Transverse colon (tissue), 4 donors: ENCODE measurements at regions not wholly inside any gene's neighbourhood (a gene's known extent, or its start where the extent isn't known, plus 50 kb on each side); places are given as distances from the start of the nearest gene placed in this dataset.

Experiments
- DNase-seq: peaks from one replicate; pipeline ENCODE4 v3.0.0-alpha.2; 2019
- H3K27ac ChIP-seq, 4 donors: fragments of 200-600 bp; sonication (generic); 2 replicates each; pipeline ENCODE4 v1.5.1; 2016 to 2018; ENCODE audit warnings: inconsistent platforms in 4 of 4
- H3K27me3 ChIP-seq: fragments of 200-600 bp; sonication (generic); 2 replicates; pipeline ENCODE4 v1.5.1; 2017; ENCODE audit warnings: inconsistent platforms
- H3K36me3 ChIP-seq, 4 donors: fragments of 200-600 bp; sonication (generic); 2 replicates each; pipeline ENCODE4 v1.5.1; 2017 to 2019; ENCODE audit warnings: inconsistent platforms in 4 of 4
- H3K4me1 ChIP-seq, 4 donors: fragments of 200-600 bp; sonication (generic); 2 replicates each; pipeline ENCODE4 v1.5.1; 2017 to 2020; ENCODE audit warnings: inconsistent platforms in 4 of 4
- H3K4me3 ChIP-seq, 4 donors: fragments of 200-600 bp; sonication (generic); 1 replicate in 1 of 4; 2 replicates in 3 of 4; pipeline versions ENCODE4 v1.5.1 to v1.6.1; 2017 to 2019; ENCODE audit warnings: inconsistent platforms in 4 of 4
- H3K9me3 ChIP-seq, 2 donors: fragments of 200-600 bp; sonication (generic); 2 replicates each; pipeline ENCODE4 v1.5.1; 2017 to 2019; ENCODE audit warnings: inconsistent platforms in 2 of 2
- CTCF ChIP-seq, 5 experiments: fragments of 200-600 bp in 3 of 5; fragments of 450-650 bp in 2 of 5; sonication (generic) in 3 of 5; IDR thresholded peaks; 1 replicate in 2 of 5; 2 replicates in 3 of 5; pipeline ENCODE4 v1.5.1; 2016 to 2017; ENCODE audit warnings: antibody characterized with exemption in 5 of 5, inconsistent platforms in 3 of 5, mild to moderate bottlenecking in 2 of 5, moderate library complexity in 1 of 5
- EP300 ChIP-seq: sonication (generic); formaldehyde crosslinking; IDR thresholded peaks from one replicate; pipeline ENCODE4 v1.6.1; 2017; ENCODE audit warnings: antibody characterized with exemption, low read depth
- POLR2A ChIP-seq: fragments of 450-650 bp; IDR thresholded peaks from one replicate; pipeline ENCODE4 v1.6.1; 2016; ENCODE audit warnings: antibody characterized with exemption, mild to moderate bottlenecking, moderate library complexity
- POLR2AphosphoS5 ChIP-seq, 3 donors: sonication (generic); formaldehyde crosslinking; IDR thresholded peaks; one replicate each; pipeline ENCODE4 v1.6.1; 2016; ENCODE audit warnings: antibody characterized with exemption in 3 of 3
- WGBS, 2 donors: methylation state at CpG; one replicate each; pipeline ENCODE4 v1.1.5; 2018; ENCODE audit warnings: low coverage in 1 of 2; 5-methylcytosine and 5-hydroxymethylcytosine counted together
- in situ Hi-C, 4 donors: fragments of 200-750 bp; cut with MboI; loops; one replicate each; pipeline versions ENCODE4 v1.15.0 to v1.15.1; 2017; ENCODE audit warnings: low sequenced_read_pairs in 3 of 4, low pct_ligation_motif_present in 1 of 4, low pct_unique_long_range_greater_than_20kb in 1 of 4
- intact Hi-C: fragments of 100-400 bp; cut with DNase I; formaldehyde crosslinking; loops from one replicate; pipeline ENCODE4 v1.15.1; 2023; ENCODE audit warnings: low total_unique reads

- Histone ChIP-seq H3K27me3 (no peaks in the 10 kb centered on the region), H3K9me3 (no peaks in the 10 kb centered on the region), H3K27ac (no peak overlapping the region), H3K4me1 (peaks cover 0 to 5% (median 0%) of the 10 kb centered on the region in 4 donors), H3K4me3 (no peak overlapping the region), H3K36me3 (no peaks in the 10 kb centered on the region)
- in situ Hi-C loops (no loop called here), intact Hi-C loops (no loop called here)
- DNase-seq, result no peak
- 79 to 86% methylated on average over 3 to 6 of the region's 6 CpGs for WGBS, 2 donors
- TF ChIP-seq POLR2AphosphoS5 (IDR thresholded peaks at IDR 0.05), result no peak
- TF ChIP-seq CTCF (IDR thresholded peaks at IDR 0.05), result peak in 3 of 5 experiments; percentile 13 to 64 (median 42)
Observed at GRCh38 chr5:56314529-56314928, 81.4 kb upstream of the ANKRD55 start.

GRCh38 chr5:56313596-56313995 lies 80.5 kb upstream of the ANKRD55 start:
- no peaks in the 10 kb centered on the region for H3K9me3 ChIP-seq

GRCh38 chr5:56313004-56313531 lies 79.9 kb upstream of the ANKRD55 start:
- in situ Hi-C loops, result no loop called here
- Histone ChIP-seq H3K4me3 (no peak overlapping the region), H3K4me1 (no peaks in the 10 kb centered on the region), H3K27ac (no peak overlapping the region), H3K9me3 (no peaks in the 10 kb centered on the region), H3K27me3 (no peaks in the 10 kb centered on the region), H3K36me3 (no peaks in the 10 kb centered on the region)
- WGBS, 2 donors, result 77 to 85% methylated on average over 5 of the region's 5 CpGs
- DNase-seq, result no peak
- TF ChIP-seq POLR2AphosphoS5 (IDR thresholded peaks at IDR 0.05), result no peak
- no peak for TF ChIP-seq POLR2A
- no peak for TF ChIP-seq CTCF (IDR thresholded peaks at IDR 0.05)
- TF ChIP-seq EP300, result no peak
- intact Hi-C loops, result no loop called here

More at GRCh38 chr5:56313596-56313995, 80.5 kb upstream of the ANKRD55 start:
- Histone ChIP-seq H3K36me3 (no peaks in the 10 kb centered on the region), H3K4me3 (no peak overlapping the region), H3K27me3 (no peaks in the 10 kb centered on the region), H3K4me1 (no peaks in the 10 kb centered on the region), H3K27ac (no peak overlapping the region)
- intact Hi-C loops (no loop called here), in situ Hi-C loops (no loop called here)
- TF ChIP-seq EP300 (no peak), CTCF (IDR thresholded peaks at IDR 0.05) (no peak), POLR2AphosphoS5 (IDR thresholded peaks at IDR 0.05) (no peak), POLR2A (no peak)
- no peak for DNase-seq

GRCh38 chr5:56311306-56311905 lies 78.3 kb upstream of the ANKRD55 start:
- 44 to 75% methylated on average over 5 of the region's 5 CpGs for WGBS, 2 donors
- intact Hi-C loops (no loop called here), in situ Hi-C loops (no loop called here)
- Histone ChIP-seq H3K27ac (no peak overlapping the region), H3K36me3 (no peaks in the 10 kb centered on the region), H3K27me3 (no peaks in the 10 kb centered on the region), H3K4me1 (no peaks in the 10 kb centered on the region), H3K9me3 (peaks cover under 1 to 2% of the 10 kb centered on the region in 2 donors), H3K4me3 (no peak overlapping the region)
- no peak for DNase-seq
- TF ChIP-seq POLR2AphosphoS5 (IDR thresholded peaks at IDR 0.05), result no peak
- no peak for TF ChIP-seq POLR2A
- no peak for TF ChIP-seq EP300
- no peak for TF ChIP-seq CTCF (IDR thresholded peaks at IDR 0.05)
